Naive thymus-derived CD4-positive, alpha-beta T cell (primary cell): ENCODE measurements at regions not wholly inside any gene's neighbourhood (a gene's known extent, or its start where the extent isn't known, plus 50 kb on each side); places are given as distances from the start of the nearest gene placed in this dataset.

Source experiments
- ATAC-seq: fragments of 150-1000 bp; cut with Tn5 transposase; 2 replicates; pipeline ENCODE4 v1.10.0; 2021; ENCODE audit warnings: mild to moderate bottlenecking, moderate library complexity
- CTCF ChIA-PET: fragments of 350-600 bp; sonication (Branson Sonifier 250); formaldehyde crosslinking; loops from one replicate; lab custom pipeline; 2021; ENCODE audit warnings: antibody characterized with exemption; lab: Charles Lee
- POLR2A ChIA-PET: fragments of 350-600 bp; sonication (Branson Sonifier 250); formaldehyde crosslinking; loops from one replicate; lab custom pipeline; 2021; ENCODE audit warnings: antibody characterized with exemption, inconsistent platforms; lab: Charles Lee
- DNase-seq, 9 donors: peaks; one replicate each; pipeline versions ENCODE4 v3.0.0 to v3.0.0-alpha.2; 2020 to 2022; ENCODE audit warnings: mixed read lengths in 1 of 9
- H3K27ac ChIP-seq: one replicate; pipeline ENCODE4 v1.7.0; 2013; ENCODE audit warnings: mild to moderate bottlenecking, low read depth, low read length, moderate library complexity
- H3K27me3 ChIP-seq, 2 donors: one replicate each; pipeline ENCODE4 v1.7.0; 2013; ENCODE audit warnings: low read length in 2 of 2, mild to moderate bottlenecking in 2 of 2, moderate library complexity in 2 of 2; ENCODE audit not compliant: control insufficient read depth in 2 of 2, insufficient read depth in 2 of 2
- H3K36me3 ChIP-seq, 3 experiments: 1 replicate in 2 of 3; 2 replicates in 1 of 3; pipeline ENCODE4 v1.7.0; 2013; ENCODE audit warnings: low read length in 3 of 3, mild to moderate bottlenecking in 3 of 3, moderate library complexity in 1 of 3; ENCODE audit not compliant: insufficient read depth in 3 of 3, control insufficient read depth in 2 of 3
- H3K4me1 ChIP-seq, 2 donors: one replicate each; pipeline ENCODE4 v1.7.0; 2013; ENCODE audit warnings: low read length in 2 of 2, mild to moderate bottlenecking in 2 of 2, moderate library complexity in 1 of 2; ENCODE audit not compliant: control insufficient read depth in 2 of 2, insufficient read depth in 2 of 2
- H3K4me3 ChIP-seq: 2 replicates; pipeline ENCODE4 v1.7.0; 2013; ENCODE audit warnings: mild to moderate bottlenecking, low read length
- H3K9me3 ChIP-seq, 3 experiments: 1 replicate in 2 of 3; 2 replicates in 1 of 3; pipeline ENCODE4 v1.7.0; 2013; ENCODE audit warnings: low read length in 3 of 3; ENCODE audit not compliant: control insufficient read depth in 2 of 3
- H3K27ac Mint-ChIP-seq, 9 donors: one replicate each; pipeline ENCODE4 v1.8.0; 2020 to 2022; ENCODE audit warnings: mixed read lengths in 9 of 9, mild to moderate bottlenecking in 8 of 9, moderate library complexity in 5 of 9, inconsistent platforms in 2 of 9
- H3K27me3 Mint-ChIP-seq, 5 donors: one replicate each; pipeline ENCODE4 v1.8.0; 2021 to 2022; ENCODE audit warnings: mixed read lengths in 5 of 5, mild to moderate bottlenecking in 1 of 5
- H3K36me3 Mint-ChIP-seq, 5 donors: one replicate each; pipeline ENCODE4 v1.8.0; 2020 to 2022; ENCODE audit warnings: mixed read lengths in 5 of 5, mild to moderate bottlenecking in 3 of 5, inconsistent platforms in 1 of 5
- H3K4me1 Mint-ChIP-seq, 7 donors: one replicate each; pipeline ENCODE4 v1.8.0; 2020 to 2022; ENCODE audit warnings: mixed read lengths in 7 of 7, mild to moderate bottlenecking in 3 of 7, inconsistent platforms in 1 of 7
- H3K4me3 Mint-ChIP-seq, 10 donors: one replicate each; pipeline ENCODE4 v1.8.0; 2020 to 2022; ENCODE audit warnings: mild to moderate bottlenecking in 10 of 10, mixed read lengths in 10 of 10, moderate library complexity in 6 of 10, inconsistent platforms in 2 of 10
- H3K9me3 Mint-ChIP-seq, 11 donors: one replicate each; pipeline ENCODE4 v1.8.0; 2020 to 2022; ENCODE audit warnings: mixed read lengths in 11 of 11, mild to moderate bottlenecking in 4 of 11, inconsistent platforms in 1 of 11, moderate library complexity in 1 of 11
- intact Hi-C, 2 donors: fragments of 100-400 bp; cut with micrococcal nuclease; formaldehyde crosslinking; loops; one replicate each; pipeline ENCODE4 v1.15.1; 2023

GRCh38 chrX:104513162-104513561 is 52.8 kb upstream of the IL1RAPL2 start:
- H3K27ac Mint-ChIP-seq: no peak overlapping the region
- Histone ChIP-seq H3K9me3 (no peaks in the 10 kb centered on the region), H3K4me1 (no peaks in the 10 kb centered on the region), H3K27me3 (no peaks in the 10 kb centered on the region), H3K27ac (no peak overlapping the region), H3K36me3 (no peaks in the 10 kb centered on the region), H3K4me3 (no peak overlapping the region)
- ChIA-PET POLR2A (no interaction called here), CTCF (no interaction called here)
- H3K4me3 Mint-ChIP-seq: no peak overlapping the region
- H3K9me3 Mint-ChIP-seq: peaks cover 0 to 7% (median 0%) of the 10 kb centered on the region in 11 donors
- no peaks in the 10 kb centered on the region for H3K4me1 Mint-ChIP-seq
- H3K27me3 Mint-ChIP-seq: no peaks in the 10 kb centered on the region
- ATAC-seq: no peak
- no peaks in the 10 kb centered on the region for H3K36me3 Mint-ChIP-seq
- DNase-seq: no peak
- intact Hi-C loops: no loop called here

DNA sequence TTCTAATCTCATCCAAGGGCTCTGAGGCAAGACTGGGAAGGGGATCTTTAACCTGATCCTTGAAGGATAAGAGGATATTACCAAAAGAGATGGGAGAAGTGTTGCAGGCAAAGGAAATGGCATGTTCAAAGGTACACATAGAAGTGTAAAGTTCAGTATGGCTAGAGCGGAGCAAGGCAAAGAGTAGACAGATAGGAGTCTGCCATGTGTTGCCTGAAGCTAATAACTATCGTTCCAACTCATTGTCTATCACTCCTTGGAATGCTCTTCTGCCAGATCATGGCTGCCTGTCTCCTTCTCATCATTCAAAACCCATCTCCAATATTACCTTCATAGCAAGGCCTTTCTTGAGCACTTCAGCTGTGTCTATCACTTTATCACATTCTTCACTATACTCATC is 55.2 kb upstream of the IL1RAPL2 start:
- no peaks in the 10 kb centered on the region for H3K4me1 ChIP-seq
- Mint-ChIP-seq H3K9me3 (peaks cover 0 to 7% (median 0%) of the 10 kb centered on the region in 11 donors), H3K27me3 (no peaks in the 10 kb centered on the region), H3K4me1 (no peaks in the 10 kb centered on the region), H3K27ac (no peak overlapping the region), H3K36me3 (no peaks in the 10 kb centered on the region), H3K4me3 (no peak overlapping the region)
- H3K4me3 ChIP-seq: no peak overlapping the region
- POLR2A ChIA-PET: no interaction called here
- no peaks in the 10 kb centered on the region for H3K36me3 ChIP-seq
- CTCF ChIA-PET: no interaction called here
- H3K27ac ChIP-seq: no peak overlapping the region
- H3K27me3 ChIP-seq: no peaks in the 10 kb centered on the region
- DNase-seq (no peak), ATAC-seq (no peak)
- intact Hi-C loops: no loop called here
- H3K9me3 ChIP-seq: no peaks in the 10 kb centered on the region

DNA sequence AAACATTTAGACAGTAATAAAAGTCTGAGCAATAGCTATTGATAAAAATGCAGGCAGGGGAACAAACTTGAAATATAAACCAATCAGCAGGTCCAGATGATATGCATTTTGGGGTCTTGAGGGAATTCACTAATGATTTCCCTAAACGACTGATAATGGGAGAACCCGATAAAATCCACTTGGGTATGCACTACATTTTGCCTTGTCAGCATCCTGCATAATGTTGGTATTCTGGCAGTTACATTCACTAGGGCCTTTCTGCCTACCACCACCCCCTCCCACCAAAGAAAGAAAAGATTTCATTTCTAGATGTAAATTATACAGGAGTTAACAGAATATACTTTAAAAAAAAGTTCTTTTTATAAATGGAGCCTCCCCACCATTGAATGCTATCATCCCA is 63.5 kb upstream of the IL1RAPL2 start:
- H3K4me1 Mint-ChIP-seq: no peaks in the 10 kb centered on the region
- no peaks in the 10 kb centered on the region for H3K36me3 Mint-ChIP-seq
- ChIA-PET POLR2A (no interaction called here), CTCF (no interaction called here)
- DNase-seq: no peak
- Histone ChIP-seq H3K4me1 (no peaks in the 10 kb centered on the region), H3K27me3 (no peaks in the 10 kb centered on the region), H3K9me3 (no peaks in the 10 kb centered on the region), H3K4me3 (no peak overlapping the region), H3K27ac (no peak overlapping the region), H3K36me3 (no peaks in the 10 kb centered on the region)
- ATAC-seq: no peak
- no peaks in the 10 kb centered on the region for H3K9me3 Mint-ChIP-seq
- H3K27ac Mint-ChIP-seq: no peak overlapping the region
- intact Hi-C loops: no loop called here
- no peak overlapping the region for H3K4me3 Mint-ChIP-seq
- no peaks in the 10 kb centered on the region for H3K27me3 Mint-ChIP-seq

- DNase-seq: no peak
- Mint-ChIP-seq H3K27ac (no peak overlapping the region), H3K4me1 (peaks cover 0 to 3% (median 0%) of the 10 kb centered on the region in 7 donors), H3K4me3 (no peak overlapping the region), H3K9me3 (peaks cover 0 to 8% (median 0%) of the 10 kb centered on the region in 11 donors), H3K36me3 (no peaks in the 10 kb centered on the region), H3K27me3 (peaks cover 0 to 7% (median 0%) of the 10 kb centered on the region in 5 donors)
- no peak for ATAC-seq
- no peaks in the 10 kb centered on the region for H3K36me3 ChIP-seq
- no peak overlapping the region for H3K27ac ChIP-seq
- no peaks in the 10 kb centered on the region for H3K27me3 ChIP-seq
- H3K9me3 ChIP-seq: no peaks in the 10 kb centered on the region
- no peaks in the 10 kb centered on the region for H3K4me1 ChIP-seq
- ChIA-PET CTCF (no interaction called here), POLR2A (no interaction called here)
- no peak overlapping the region for H3K4me3 ChIP-seq
- intact Hi-C loops: no loop called here
These were observed 77.2 kb upstream of the IL1RAPL2 start for GRCh38 chrX:104488811-104489210.

DNA sequence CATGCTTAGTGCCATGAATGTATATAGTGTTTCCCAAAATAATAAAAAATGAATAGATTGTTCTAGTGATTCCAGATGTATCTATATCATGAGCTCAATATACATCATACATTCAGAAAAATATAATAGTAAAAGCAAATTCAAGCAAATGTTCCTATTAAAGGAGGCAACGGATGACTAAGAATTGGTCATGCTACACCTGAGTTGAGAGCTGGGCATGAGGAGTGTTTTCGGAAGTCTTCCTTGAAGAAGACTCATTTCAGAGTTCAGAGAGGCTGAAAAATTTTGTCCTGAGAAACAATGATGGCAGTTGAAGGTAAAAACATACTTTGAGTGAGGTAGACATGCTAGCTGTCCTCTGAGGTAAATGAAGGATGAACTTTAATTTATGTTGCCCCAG is 79.3 kb upstream of the IL1RAPL2 start:
- Histone ChIP-seq H3K27me3 (no peaks in the 10 kb centered on the region), H3K36me3 (no peaks in the 10 kb centered on the region)

GRCh38 chrX:104482757-104483156 is 83.2 kb upstream of the IL1RAPL2 start:
- no peak overlapping the region for H3K27ac Mint-ChIP-seq
- ChIA-PET POLR2A (no interaction called here), CTCF (no interaction called here)
- peaks cover 0 to 6% (median 0%) of the 10 kb centered on the region in 11 donors for H3K9me3 Mint-ChIP-seq
- Histone ChIP-seq H3K36me3 (no peaks in the 10 kb centered on the region), H3K27me3 (no peaks in the 10 kb centered on the region), H3K27ac (no peak overlapping the region), H3K9me3 (no peaks in the 10 kb centered on the region), H3K4me1 (no peaks in the 10 kb centered on the region), H3K4me3 (no peak overlapping the region)
- H3K36me3 Mint-ChIP-seq: no peaks in the 10 kb centered on the region
- H3K4me3 Mint-ChIP-seq: no peak overlapping the region
- intact Hi-C loops: no loop called here
- ATAC-seq (no peak), DNase-seq (no peak)
- H3K4me1 Mint-ChIP-seq: no peaks in the 10 kb centered on the region
- H3K27me3 Mint-ChIP-seq: peaks cover 0 to 3% (median 0%) of the 10 kb centered on the region in 5 donors

More for the DNA sequence above, 79.3 kb upstream of the IL1RAPL2 start:
- Mint-ChIP-seq H3K27me3 (peaks cover 0 to 7% (median 0%) of the 10 kb centered on the region in 5 donors), H3K27ac (no peak overlapping the region), H3K4me1 (peaks cover 0 to 3% (median 0%) of the 10 kb centered on the region in 7 donors), H3K36me3 (no peaks in the 10 kb centered on the region), H3K9me3 (peaks cover 0 to 6% (median 0%) of the 10 kb centered on the region in 11 donors), H3K4me3 (no peak overlapping the region)
- POLR2A ChIA-PET: no interaction called here
- no peak overlapping the region for H3K27ac ChIP-seq
- no peaks in the 10 kb centered on the region for H3K4me1 ChIP-seq
- no peak for DNase-seq
- CTCF ChIA-PET: no interaction called here
- no peak for ATAC-seq
- intact Hi-C loops: no loop called here
- no peak overlapping the region for H3K4me3 ChIP-seq
- H3K9me3 ChIP-seq: no peaks in the 10 kb centered on the region

DNA sequence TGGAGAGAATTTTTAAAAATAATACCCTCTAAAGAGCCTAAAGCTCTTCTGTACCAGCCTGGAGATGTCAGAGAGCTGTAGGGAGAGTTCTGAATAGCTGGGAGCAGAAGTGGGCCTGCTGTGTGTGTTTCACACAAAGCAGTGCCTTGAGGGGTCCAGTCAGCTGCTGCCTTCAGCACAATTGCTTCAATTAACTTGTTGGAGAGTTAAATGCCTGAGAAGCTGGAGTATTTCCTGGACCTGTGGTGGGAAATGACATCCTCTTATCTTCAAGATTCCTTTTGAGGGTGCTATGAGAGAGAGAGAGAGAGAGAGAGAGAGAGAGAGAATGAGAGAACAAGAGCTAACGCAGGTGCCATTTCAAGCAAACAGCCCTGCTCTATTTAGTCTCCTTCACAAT is 96.2 kb upstream of the IL1RAPL2 start:
- CTCF ChIA-PET: no interaction called here
- POLR2A ChIA-PET: no interaction called here

More for the DNA sequence above, 96.2 kb upstream of the IL1RAPL2 start:
- Histone ChIP-seq H3K27ac (no peak overlapping the region), H3K27me3 (no peaks in the 10 kb centered on the region), H3K9me3 (no peaks in the 10 kb centered on the region), H3K4me1 (no peaks in the 10 kb centered on the region), H3K4me3 (no peak overlapping the region), H3K36me3 (no peaks in the 10 kb centered on the region)
- no peak overlapping the region for H3K4me3 Mint-ChIP-seq
- no peaks in the 10 kb centered on the region for H3K4me1 Mint-ChIP-seq
- ATAC-seq (no peak), DNase-seq (no peak)
- H3K27ac Mint-ChIP-seq: no peak overlapping the region
- H3K36me3 Mint-ChIP-seq: no peaks in the 10 kb centered on the region
- H3K27me3 Mint-ChIP-seq: peaks cover 0 to 10% (median 0%) of the 10 kb centered on the region in 5 donors
- intact Hi-C loops: no loop called here
- H3K9me3 Mint-ChIP-seq: peaks cover 0 to 10% (median 0%) of the 10 kb centered on the region in 11 donors
